SK-N-SH (cell line): ENCODE measurements at regions not wholly inside any gene's neighbourhood (a gene's known extent, or its start where the extent isn't known, plus 50 kb on each side); places are given as distances from the start of the nearest gene placed in this dataset.

Experiments
- CTCF ChIA-PET: fragments of 300-600, 350-600 bp; formaldehyde crosslinking; extraction: SDS; loops from one replicate; lab custom pipeline; 2021; lab: Yijun Ruan, JAX
- POLR2A ChIA-PET: fragments of 350-600 bp; sonication (Branson Sonifier 250); formaldehyde crosslinking; extraction: SDS; loops from one replicate; lab custom pipeline; 2020; ENCODE audit warnings: antibody characterized with exemption, inconsistent platforms; lab: Yijun Ruan, JAX
- DNase-seq: peaks from one replicate; pipeline ENCODE4 v3.0.0; 2012
- H2AFZ ChIP-seq: fragments of 200-600 bp; sonication (generic); 2 replicates; pipeline ENCODE4 v1.8.1; 2016; ENCODE audit warnings: antibody characterized with exemption, mild to moderate bottlenecking, low read depth
- H3F3A ChIP-seq: fragments of 200-600 bp; sonication (generic); replicated peaks from 2 replicates; pipeline ENCODE3; 2016; ENCODE audit warnings: antibody characterized with exemption, mild to moderate bottlenecking; ENCODE audit not compliant: insufficient read depth
- H3K27ac ChIP-seq, 2 experiments: fragments of 200-500 bp in 1 of 2; fragments of 200-600 bp in 1 of 2; sonication (Bioruptor generic) in 1 of 2; sonication (generic), shearing (Covaris generic) in 1 of 2; 2 replicates each; pipeline versions ENCODE4 v1.5.1 to v1.6.1; 2014 to 2016; ENCODE audit warnings: low read depth in 2 of 2, inconsistent platforms in 1 of 2, low read length in 1 of 2, mild to moderate bottlenecking in 1 of 2, mixed read lengths in 1 of 2
- H3K27me3 ChIP-seq: fragments of 200-600 bp; sonication (generic), shearing (Covaris generic); 2 replicates; pipeline ENCODE4 v1.6.1; 2016; ENCODE audit warnings: mixed run types; ENCODE audit not compliant: insufficient read depth
- H3K36me3 ChIP-seq, 2 experiments: fragments of 200-500 bp in 1 of 2; fragments of 200-600 bp in 1 of 2; sonication (Bioruptor generic) in 1 of 2; sonication (generic) in 1 of 2; replicated peaks in 1 of 2; 2 replicates each; pipeline versions ENCODE3 to v1.5.1; 2014 to 2016; ENCODE audit warnings: low read length in 1 of 2, mild to moderate bottlenecking in 1 of 2; ENCODE audit not compliant: insufficient read depth in 2 of 2, control insufficient read depth in 1 of 2
- H3K4me1 ChIP-seq, 2 experiments: fragments of 200-500 bp in 1 of 2; fragments of 200-600 bp in 1 of 2; sonication (Bioruptor generic) in 1 of 2; sonication (generic), shearing (Covaris generic) in 1 of 2; 2 replicates each; pipeline versions ENCODE4 v1.5.1 to v1.6.1; 2014 to 2016; ENCODE audit warnings: low read depth in 1 of 2, low read length in 1 of 2, mixed run types in 1 of 2; ENCODE audit not compliant: insufficient read depth in 2 of 2, control insufficient read depth in 1 of 2
- H3K4me2 ChIP-seq: fragments of 200-600 bp; sonication (generic), shearing (Covaris generic); 2 replicates; pipeline ENCODE4 v1.6.1; 2017; ENCODE audit warnings: mixed run types
- H3K4me3 ChIP-seq, 2 experiments: fragments of 200-500 bp in 1 of 2; fragments of 200-600 bp in 1 of 2; sonication (Bioruptor generic) in 1 of 2; sonication (generic), shearing (Covaris generic) in 1 of 2; 2 replicates each; pipeline versions ENCODE4 v1.5.1 to v1.8.1; 2014 to 2016; ENCODE audit warnings: low read depth in 2 of 2, inconsistent platforms in 1 of 2, low read length in 1 of 2, mild to moderate bottlenecking in 1 of 2, mixed read lengths in 1 of 2, moderate library complexity in 1 of 2
- H3K79me2 ChIP-seq: fragments of 200-600 bp; sonication (generic); 2 replicates; pipeline ENCODE4 v1.8.1; 2017; ENCODE audit warnings: mild to moderate bottlenecking; ENCODE audit not compliant: insufficient read depth
- H3K9ac ChIP-seq: fragments of 200-600 bp; sonication (generic); 2 replicates; pipeline ENCODE4 v1.6.1; 2017; ENCODE audit warnings: mixed run types
- H3K9me2 ChIP-seq: fragments of 200-600 bp; sonication (generic); 2 replicates; pipeline ENCODE4 v1.6.1; 2017; ENCODE audit warnings: mixed run types
- H3K9me3 ChIP-seq: fragments of 200-600 bp; sonication (generic); 2 replicates; pipeline ENCODE4 v1.6.1; 2017; ENCODE audit warnings: mixed run types, mild to moderate bottlenecking, moderate library complexity
- H4K20me1 ChIP-seq: fragments of 200-600 bp; sonication (generic); 2 replicates; pipeline ENCODE4 v1.6.1; 2017; ENCODE audit warnings: mild to moderate bottlenecking, mixed run types; ENCODE audit not compliant: insufficient read depth
- CHD2 ChIP-seq: fragments of 150-350 bp; IDR thresholded peaks from 2 replicates; pipeline ENCODE4 v1.6.1; 2018; ENCODE audit warnings: low read length; ENCODE audit not compliant: partially characterized antibody
- FOXJ3 ChIP-seq: sonication (generic); formaldehyde crosslinking; IDR thresholded peaks from 2 replicates; pipeline ENCODE4 v1.5.1; 2020; ENCODE audit warnings: mild to moderate bottlenecking, missing genetic modification reagents
- GATA2 ChIP-seq: sonication (generic); formaldehyde crosslinking; IDR thresholded peaks from 2 replicates; pipeline ENCODE4 v1.5.0; 2020; ENCODE audit warnings: mild to moderate bottlenecking, missing genetic modification reagents
- MAX ChIP-seq: IDR thresholded peaks from 2 replicates; pipeline ENCODE4 v1.4.0; 2012; ENCODE audit warnings: low read depth
- MXI1 ChIP-seq: IDR thresholded peaks from 2 replicates; pipeline ENCODE4 v1.6.1; 2012; ENCODE audit warnings: mild to moderate bottlenecking, low read depth, low read length, improper control_type of control experiment
- NFIC ChIP-seq: IDR thresholded peaks from 2 replicates; pipeline ENCODE4 v1.4.0; 2012; ENCODE audit warnings: borderline replicate concordance
- NRF1 ChIP-seq: IDR thresholded peaks from 2 replicates; pipeline ENCODE4 v1.6.1; 2012; ENCODE audit warnings: low read depth, mild to moderate bottlenecking, low read length
- POLR2AphosphoS5 ChIP-seq: IDR thresholded peaks from 2 replicates; pipeline ENCODE4 v1.6.1; 2012; ENCODE audit warnings: low read depth, low read length
- RAD21 ChIP-seq: IDR thresholded peaks from 2 replicates; pipeline ENCODE4 v1.6.1; 2012; ENCODE audit warnings: mild to moderate bottlenecking, low read length
- RCOR1 ChIP-seq: fragments of 150-350 bp; IDR thresholded peaks from 2 replicates; pipeline ENCODE4 v1.6.1; 2017; ENCODE audit warnings: antibody characterized with exemption, low read length
- RXRA ChIP-seq: IDR thresholded peaks from 2 replicates; pipeline ENCODE4 v1.4.0; 2012; ENCODE audit warnings: low read depth, mild to moderate bottlenecking, borderline replicate concordance
- TAF1 ChIP-seq: IDR thresholded peaks from 2 replicates; pipeline ENCODE4 v1.6.1; 2012; ENCODE audit warnings: low read depth, mild to moderate bottlenecking, low read length, moderate library complexity, borderline replicate concordance
- TCF12 ChIP-seq: IDR thresholded peaks from 2 replicates; pipeline ENCODE4 v1.4.0; 2012
- YY1 ChIP-seq: IDR thresholded peaks from 2 replicates; pipeline ENCODE4 v1.4.0; 2012; ENCODE audit warnings: low read depth, mild to moderate bottlenecking
- ZBTB33 ChIP-seq: IDR thresholded peaks from 2 replicates; pipeline ENCODE4 v1.4.0; 2012; ENCODE audit warnings: low read depth, borderline replicate concordance
- WGBS: methylation state at CpG from one replicate; pipeline ENCODE4 v1.1.6; 2017; ENCODE audit warnings: low lambda C conversion rate; 5-methylcytosine and 5-hydroxymethylcytosine counted together
- TF ChIP-seq, protein P1 (sequence below): IDR thresholded peaks from 2 replicates; pipeline ENCODE4 v1.6.1; 2012; ENCODE audit warnings: mild to moderate bottlenecking, low read depth, low read length, moderate library complexity
- TF ChIP-seq, protein P2 (sequence below): fragments of 150-350 bp; IDR thresholded peaks from 2 replicates; pipeline ENCODE4 v1.6.1; 2016; ENCODE audit warnings: mild to moderate bottlenecking, low read depth, low read length
- TF ChIP-seq, protein P3 (sequence below): IDR thresholded peaks from 2 replicates; pipeline ENCODE4; 2012
- TF ChIP-seq, protein P4 (sequence below): IDR thresholded peaks from 2 replicates; pipeline ENCODE4 v1.4.0; 2012; ENCODE audit warnings: low read depth, borderline replicate concordance

DNA sequence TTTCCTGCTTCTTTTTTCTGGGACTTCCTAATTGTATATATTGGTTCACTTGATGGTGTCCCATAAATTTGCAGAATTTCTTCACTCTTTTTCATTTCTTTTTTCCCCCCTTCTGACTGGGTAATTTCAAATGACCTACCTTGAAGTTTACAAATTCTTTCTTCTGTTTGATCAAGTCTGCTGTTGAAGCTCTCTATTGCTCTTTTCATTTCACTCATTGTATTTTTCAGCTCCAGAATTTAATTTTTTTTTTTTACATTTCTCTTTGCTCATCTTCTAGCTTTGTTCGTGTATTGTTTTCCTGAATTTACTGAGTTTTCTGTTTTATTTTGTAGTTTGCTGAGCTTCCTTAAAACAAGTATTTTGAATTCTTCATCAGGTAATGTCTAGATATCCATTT lies 61.7 kb upstream of the SRD5A3 start (continued):
- TF ChIP-seq, protein P1, sequence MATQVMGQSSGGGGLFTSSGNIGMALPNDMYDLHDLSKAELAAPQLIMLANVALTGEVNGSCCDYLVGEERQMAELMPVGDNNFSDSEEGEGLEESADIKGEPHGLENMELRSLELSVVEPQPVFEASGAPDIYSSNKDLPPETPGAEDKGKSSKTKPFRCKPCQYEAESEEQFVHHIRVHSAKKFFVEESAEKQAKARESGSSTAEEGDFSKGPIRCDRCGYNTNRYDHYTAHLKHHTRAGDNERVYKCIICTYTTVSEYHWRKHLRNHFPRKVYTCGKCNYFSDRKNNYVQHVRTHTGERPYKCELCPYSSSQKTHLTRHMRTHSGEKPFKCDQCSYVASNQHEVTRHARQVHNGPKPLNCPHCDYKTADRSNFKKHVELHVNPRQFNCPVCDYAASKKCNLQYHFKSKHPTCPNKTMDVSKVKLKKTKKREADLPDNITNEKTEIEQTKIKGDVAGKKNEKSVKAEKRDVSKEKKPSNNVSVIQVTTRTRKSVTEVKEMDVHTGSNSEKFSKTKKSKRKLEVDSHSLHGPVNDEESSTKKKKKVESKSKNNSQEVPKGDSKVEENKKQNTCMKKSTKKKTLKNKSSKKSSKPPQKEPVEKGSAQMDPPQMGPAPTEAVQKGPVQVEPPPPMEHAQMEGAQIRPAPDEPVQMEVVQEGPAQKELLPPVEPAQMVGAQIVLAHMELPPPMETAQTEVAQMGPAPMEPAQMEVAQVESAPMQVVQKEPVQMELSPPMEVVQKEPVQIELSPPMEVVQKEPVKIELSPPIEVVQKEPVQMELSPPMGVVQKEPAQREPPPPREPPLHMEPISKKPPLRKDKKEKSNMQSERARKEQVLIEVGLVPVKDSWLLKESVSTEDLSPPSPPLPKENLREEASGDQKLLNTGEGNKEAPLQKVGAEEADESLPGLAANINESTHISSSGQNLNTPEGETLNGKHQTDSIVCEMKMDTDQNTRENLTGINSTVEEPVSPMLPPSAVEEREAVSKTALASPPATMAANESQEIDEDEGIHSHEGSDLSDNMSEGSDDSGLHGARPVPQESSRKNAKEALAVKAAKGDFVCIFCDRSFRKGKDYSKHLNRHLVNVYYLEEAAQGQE: no peak
- no peak for TF ChIP-seq RAD21
- TF ChIP-seq MXI1: no peak
- no peak for TF ChIP-seq POLR2AphosphoS5
- TF ChIP-seq NFIC: no peak
- TF ChIP-seq TAF1: no peak
- TF ChIP-seq TCF12: no peak
- no peak for TF ChIP-seq RCOR1
- TF ChIP-seq, protein P2, sequence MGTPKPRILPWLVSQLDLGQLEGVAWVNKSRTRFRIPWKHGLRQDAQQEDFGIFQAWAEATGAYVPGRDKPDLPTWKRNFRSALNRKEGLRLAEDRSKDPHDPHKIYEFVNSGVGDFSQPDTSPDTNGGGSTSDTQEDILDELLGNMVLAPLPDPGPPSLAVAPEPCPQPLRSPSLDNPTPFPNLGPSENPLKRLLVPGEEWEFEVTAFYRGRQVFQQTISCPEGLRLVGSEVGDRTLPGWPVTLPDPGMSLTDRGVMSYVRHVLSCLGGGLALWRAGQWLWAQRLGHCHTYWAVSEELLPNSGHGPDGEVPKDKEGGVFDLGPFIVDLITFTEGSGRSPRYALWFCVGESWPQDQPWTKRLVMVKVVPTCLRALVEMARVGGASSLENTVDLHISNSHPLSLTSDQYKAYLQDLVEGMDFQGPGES: no peak

DNA sequence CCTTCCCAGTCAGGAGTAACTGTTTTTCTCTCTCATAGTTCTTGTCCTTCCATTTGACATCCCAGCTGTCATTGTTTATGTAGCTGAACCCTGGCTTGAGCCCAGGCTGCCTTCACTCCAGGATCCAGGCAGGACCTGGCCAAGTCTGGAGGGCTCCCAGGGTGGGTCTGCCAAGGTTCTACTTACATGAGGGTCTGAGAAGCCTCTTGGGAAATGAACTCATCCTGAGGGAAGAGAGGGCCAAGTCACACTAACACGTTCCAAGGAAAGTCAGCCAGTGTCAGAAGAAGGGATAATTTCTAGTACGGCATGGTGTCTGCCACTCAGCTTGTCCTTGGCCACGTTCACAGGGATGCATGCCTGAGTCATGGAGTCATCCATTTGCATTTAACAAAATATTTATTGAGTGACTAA lies 54.8 kb upstream of the SRD5A3 start:
- Histone ChIP-seq H3K9ac (no peak overlapping the region), H3K36me3 (no peaks in the 10 kb centered on the region), H3K27ac (no peak overlapping the region), H3K4me2 (no peak overlapping the region), H4K20me1 (no peaks in the 10 kb centered on the region), H3F3A (no peaks in the 10 kb centered on the region), H3K27me3 (no peaks in the 10 kb centered on the region), H3K9me2 (no peaks in the 10 kb centered on the region), H3K4me1 (no peaks in the 10 kb centered on the region), H3K9me3 (no peaks in the 10 kb centered on the region), H3K4me3 (no peak overlapping the region), H2AFZ (no peak overlapping the region), H3K79me2 (no peaks in the 10 kb centered on the region)
- no peak for DNase-seq
- CTCF ChIA-PET: interaction anchor here (1.2 kb wide), 1 partner anchor 21 kb away, joined by 3 read pairs; no protein-coding TSS in a partner anchor
- WGBS: 33% methylated on average over 3 of the region's 3 CpGs
- POLR2A ChIA-PET: no interaction called here
- TF ChIP-seq RXRA: no peak
- no peak for TF ChIP-seq CHD2

DNA sequence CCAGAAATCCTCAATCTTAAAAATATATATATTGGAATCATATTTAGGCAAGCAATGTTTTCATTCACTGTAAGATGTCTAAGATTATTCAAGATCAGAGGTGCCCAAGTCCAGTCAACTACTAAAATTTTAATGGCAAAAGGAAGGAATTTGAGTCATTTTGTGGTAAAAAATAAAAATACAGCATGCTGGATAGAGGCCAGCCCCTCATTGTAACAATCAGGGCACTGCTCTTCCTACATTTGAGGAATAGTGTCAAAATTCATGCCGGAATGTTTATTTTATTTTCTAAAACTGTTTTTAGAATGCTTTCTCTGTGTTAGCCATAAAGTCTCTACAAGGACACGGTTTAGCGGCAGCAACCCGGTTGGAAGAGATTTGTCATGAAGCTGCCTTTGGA lies 49.9 kb upstream of the SRD5A3 start:
- Histone ChIP-seq H3K4me3 (no peak overlapping the region), H3K79me2 (no peaks in the 10 kb centered on the region), H3K9ac (no peak overlapping the region), H3K9me2 (no peaks in the 10 kb centered on the region), H4K20me1 (no peaks in the 10 kb centered on the region), H3K9me3 (no peaks in the 10 kb centered on the region), H3K36me3 (no peaks in the 10 kb centered on the region), H3F3A (no peaks in the 10 kb centered on the region), H3K4me2 (no peak overlapping the region), H3K4me1 (no peaks in the 10 kb centered on the region), H3K27ac (no peak overlapping the region), H3K27me3 (no peaks in the 10 kb centered on the region), H2AFZ (no peak overlapping the region)
- CTCF ChIA-PET: no interaction called here
- DNase-seq: no peak
- 84% methylated on average over 4 of the region's 4 CpGs for WGBS
- POLR2A ChIA-PET: no interaction called here
- TF ChIP-seq RAD21 (no peak), MAX (no peak), FOXJ3 (CRISPR knock-in tag) (no peak), NRF1 (no peak), RCOR1 (no peak), ZBTB33 (no peak), NFIC (no peak), GATA2 (CRISPR knock-in tag) (no peak), YY1 (no peak)
- TF ChIP-seq, protein P3, sequence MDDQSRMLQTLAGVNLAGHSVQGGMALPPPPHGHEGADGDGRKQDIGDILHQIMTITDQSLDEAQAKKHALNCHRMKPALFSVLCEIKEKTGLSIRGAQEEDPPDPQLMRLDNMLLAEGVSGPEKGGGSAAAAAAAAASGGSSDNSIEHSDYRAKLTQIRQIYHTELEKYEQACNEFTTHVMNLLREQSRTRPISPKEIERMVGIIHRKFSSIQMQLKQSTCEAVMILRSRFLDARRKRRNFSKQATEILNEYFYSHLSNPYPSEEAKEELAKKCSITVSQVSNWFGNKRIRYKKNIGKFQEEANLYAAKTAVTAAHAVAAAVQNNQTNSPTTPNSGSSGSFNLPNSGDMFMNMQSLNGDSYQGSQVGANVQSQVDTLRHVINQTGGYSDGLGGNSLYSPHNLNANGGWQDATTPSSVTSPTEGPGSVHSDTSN: no peak
- TF ChIP-seq, protein P4, sequence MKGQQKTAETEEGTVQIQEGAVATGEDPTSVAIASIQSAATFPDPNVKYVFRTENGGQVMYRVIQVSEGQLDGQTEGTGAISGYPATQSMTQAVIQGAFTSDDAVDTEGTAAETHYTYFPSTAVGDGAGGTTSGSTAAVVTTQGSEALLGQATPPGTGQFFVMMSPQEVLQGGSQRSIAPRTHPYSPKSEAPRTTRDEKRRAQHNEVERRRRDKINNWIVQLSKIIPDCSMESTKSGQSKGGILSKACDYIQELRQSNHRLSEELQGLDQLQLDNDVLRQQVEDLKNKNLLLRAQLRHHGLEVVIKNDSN: no peak
